NCI-H1694 treated with DMSO at 0.1 percent for 48 hours (cell line): ENCODE measurements at regions not wholly inside any gene's neighbourhood (a gene's known extent, or its start where the extent isn't known, plus 50 kb on each side); places are given as distances from the start of the nearest gene placed in this dataset.

Experiments used
- DNase-seq: peaks from one replicate; lab custom pipeline; 2025; lab: John Stamatoyannopoulos, UW

DNA sequence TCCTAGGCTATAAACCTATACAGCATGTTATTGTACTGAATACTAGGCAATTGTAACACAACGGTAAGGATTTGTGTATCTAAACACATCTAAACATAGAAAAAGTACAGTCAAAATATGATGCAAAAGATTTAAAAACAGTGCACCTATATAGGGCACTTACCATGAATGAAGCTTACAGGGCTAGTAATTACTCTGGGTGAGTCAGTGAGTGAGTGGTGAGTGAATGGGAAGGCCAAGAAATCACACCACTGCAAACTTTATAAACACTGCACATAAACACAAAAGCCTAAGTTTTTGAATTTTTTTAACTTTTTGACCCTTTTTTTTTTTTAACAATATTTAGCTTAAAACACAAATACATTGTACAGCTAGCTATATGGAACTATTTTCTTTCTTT lies 204.7 kb upstream of the CTNNB1 start:
- DNase-seq, result no peak

DNA sequence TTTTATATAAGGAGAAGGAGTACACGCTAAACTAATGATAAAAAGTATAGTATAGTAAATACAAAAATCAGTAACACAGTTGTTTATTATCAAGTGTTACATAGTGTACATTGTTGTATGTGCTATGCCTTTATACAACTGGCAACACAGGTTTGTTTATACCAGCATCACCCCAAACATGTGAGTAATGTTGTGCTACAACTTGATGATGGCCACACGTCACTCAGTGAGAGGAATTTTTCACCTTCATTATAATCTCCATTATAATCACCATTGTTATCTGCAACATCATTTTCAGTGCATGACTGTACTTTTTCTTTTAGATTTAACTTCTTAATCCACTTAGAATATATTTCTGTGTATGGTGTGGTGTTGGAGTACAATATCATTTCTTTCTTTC lies 204.0 kb upstream of the CTNNB1 start:
- no peak for DNase-seq

DNA sequence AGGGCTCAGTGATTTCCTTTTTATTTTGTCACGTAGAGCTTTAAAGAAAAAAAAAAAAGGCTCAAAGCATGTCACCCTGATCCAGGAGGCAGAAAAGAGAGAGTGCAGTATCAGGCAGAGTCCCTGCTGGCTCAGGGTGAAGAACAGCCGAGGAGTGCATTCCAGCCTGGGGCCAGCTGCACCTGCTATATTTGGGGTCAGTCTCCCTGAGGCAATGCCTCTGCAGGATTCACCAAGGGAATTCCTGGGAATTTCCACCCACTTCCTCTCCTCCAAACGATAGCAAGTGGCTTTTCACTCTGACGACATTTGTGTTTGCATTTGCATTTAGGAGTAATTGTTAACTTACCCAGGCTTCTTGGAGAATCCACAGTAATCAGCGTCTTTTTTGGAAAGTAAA lies 202.9 kb upstream of the CTNNB1 start:
- no peak for DNase-seq

DNA sequence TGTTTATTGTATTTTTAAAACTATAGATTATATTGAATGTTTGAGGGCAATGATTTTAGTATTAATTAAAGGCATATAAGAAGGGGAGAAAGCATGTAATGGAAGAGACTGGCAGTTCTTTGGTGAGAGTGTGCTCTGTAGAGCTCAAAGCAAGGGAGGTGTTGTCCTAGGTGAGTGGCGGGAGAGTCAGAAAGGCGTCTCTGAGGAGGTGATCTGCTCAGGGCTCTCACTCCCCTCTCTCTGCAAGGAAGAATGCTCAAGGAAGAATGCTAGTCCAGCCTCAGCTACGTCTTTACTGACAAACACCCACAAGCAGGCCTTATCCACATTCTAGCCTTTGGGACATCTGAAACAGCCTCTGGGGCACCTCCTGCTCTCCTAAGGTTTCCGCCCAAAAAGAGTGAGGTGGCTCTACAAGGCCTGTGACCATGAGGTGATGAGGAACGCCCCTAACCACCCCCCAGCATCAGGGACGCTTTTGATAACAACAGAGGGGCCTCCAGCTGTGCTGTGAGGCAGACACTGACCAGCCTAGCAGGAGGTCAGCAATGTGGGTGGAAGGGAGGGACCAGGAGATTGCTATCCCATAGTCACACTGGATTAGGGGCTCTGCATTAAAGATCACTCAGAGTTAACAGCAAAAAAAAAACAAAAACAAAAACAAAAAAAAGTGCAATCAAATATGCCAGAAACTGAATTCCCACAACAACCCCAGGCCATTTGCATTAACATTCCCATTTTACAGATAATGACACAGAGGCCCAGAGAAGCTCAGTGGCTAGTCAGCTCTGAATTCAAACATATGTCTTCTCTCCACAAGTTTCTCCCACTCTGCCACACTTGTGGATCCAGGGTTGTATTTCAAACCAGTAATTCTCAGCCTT lies 202.2 kb upstream of the CTNNB1 start:
- no peak for DNase-seq

DNA sequence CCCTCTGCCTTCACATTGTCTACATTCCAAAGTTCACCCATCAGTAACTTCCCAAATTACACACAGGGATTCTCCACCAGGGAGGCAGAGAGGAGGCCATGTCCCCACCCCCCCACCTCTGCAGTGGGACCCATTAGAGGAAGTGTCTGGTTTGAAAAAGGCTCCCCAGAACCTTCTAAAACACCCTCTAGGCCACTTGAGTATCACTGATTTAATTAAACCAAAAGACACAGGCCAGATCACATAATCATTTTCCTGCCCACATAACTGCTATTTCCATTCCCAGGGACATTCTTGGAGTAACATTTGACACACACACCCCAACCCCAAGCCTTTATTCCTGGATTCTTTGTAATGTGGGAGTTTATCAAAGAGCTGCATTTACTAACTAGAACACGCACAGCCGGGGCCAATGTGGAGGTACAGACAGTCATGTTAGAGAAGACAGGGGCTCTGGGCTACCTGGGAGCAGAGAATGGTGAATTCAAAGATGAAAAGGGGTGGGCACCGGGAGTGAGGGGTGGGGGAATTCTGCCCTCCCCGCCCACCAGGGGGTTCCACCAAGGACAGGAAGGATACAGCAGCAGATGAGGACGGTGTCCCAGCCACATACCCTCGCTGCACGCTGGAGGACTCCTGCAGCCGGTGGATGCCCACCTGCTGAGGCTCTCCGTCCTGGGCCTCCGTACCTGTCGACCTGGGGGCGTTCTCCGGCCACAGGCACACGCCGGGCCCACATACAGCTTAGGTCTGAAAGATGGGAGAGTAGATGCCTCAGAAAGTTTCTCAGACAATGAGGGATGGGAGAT lies 201.4 kb upstream of the CTNNB1 start:
- no peak for DNase-seq

DNA sequence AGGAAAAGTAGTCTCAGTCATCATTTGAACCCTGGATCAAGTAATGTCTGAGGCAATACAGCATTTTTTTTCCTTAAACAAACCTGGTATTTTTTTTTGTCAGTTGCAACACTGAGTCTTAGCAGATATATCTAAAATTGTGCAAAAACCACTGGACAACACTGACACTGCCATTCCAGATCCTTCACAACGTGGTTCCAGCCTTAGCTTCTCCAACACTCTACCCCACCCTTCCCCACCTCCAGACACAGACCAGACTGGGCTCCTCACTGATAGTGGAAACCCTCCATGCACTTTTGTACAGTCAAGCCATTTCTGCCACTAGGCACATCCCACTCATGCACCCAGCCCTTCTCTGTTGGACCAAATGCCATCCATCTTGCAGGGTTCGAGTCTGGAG lies 199.6 kb upstream of the CTNNB1 start:
- DNase-seq, result no peak

DNA sequence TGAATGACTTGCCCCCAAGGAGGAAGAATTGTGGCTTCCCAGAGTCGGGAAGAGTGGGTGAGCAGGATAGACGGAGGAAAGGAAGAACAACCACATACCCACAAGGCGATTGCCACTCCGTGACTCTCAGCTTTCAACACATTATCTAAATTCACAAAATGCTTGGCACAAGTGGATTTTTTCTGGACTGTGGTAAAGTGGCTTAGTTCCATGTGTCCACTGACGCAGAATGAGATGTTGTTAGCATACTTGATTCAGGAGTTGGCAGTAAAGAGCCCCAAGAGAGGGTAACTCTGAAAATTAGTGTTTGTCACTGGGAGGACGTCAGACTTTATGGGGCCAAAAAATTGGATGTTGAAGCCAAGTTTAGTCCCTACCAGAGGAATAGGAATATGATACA lies 198.8 kb upstream of the CTNNB1 start:
- DNase-seq, result no peak

DNA sequence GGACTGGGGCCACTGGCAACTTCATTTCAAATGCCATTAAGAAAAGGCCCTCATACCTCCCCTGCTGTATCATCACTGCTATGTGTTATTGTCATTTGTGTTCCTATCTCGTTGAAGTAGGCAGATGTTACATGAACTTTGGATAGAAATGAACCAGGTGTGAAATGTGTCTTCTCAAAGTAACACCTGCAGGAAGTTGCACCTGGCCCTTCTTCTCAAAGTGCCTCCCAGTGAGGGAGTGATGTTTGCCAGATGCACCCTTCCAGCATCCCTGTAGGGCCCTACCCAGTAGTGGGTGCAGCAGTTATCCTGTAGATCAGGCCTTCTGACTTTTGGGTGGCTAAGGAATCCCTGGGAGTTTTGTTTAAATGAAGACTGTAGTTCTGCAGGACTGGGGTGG lies 197.7 kb upstream of the CTNNB1 start:
- DNase-seq, result no peak

DNA sequence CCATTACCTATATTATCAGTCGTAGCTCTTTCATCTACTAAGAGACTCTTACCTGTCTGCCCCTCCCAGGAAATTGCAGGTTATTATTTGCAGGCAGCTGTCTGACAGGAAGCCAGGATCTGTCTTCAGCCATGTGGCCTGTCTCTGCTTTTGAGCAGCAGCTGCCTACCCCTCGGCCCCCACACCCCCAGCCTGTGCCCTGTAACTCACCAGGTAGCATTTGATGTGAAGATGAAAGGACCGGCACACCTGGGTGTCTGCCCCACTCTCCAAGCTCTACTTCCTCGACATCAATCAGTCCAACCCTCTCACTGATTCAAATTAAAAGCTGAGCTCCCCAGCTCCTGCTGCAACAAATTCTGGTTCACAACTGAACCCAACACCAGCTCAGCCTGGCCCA lies 197.2 kb upstream of the CTNNB1 start:
- no peak for DNase-seq

DNA sequence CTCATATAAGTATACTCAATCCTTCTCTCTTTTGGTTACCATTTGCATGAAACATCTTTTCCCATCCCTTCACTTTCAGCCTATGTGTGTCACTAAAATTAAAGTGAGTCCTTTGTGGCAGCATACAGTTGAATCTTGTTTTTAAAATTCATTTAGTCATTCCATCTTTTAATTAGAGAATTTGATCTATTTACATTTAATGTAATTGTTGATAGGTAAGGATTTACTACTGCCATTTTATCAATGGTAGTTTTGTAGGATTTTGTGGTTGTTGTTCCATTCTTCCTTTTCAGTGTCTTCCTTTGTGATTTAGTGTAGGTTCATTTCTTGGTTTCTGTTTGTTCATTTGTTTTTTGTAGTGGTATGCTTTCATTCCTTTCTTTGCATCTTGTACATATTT lies 191.9 kb upstream of the CTNNB1 start:
- DNase-seq, result no peak

DNA sequence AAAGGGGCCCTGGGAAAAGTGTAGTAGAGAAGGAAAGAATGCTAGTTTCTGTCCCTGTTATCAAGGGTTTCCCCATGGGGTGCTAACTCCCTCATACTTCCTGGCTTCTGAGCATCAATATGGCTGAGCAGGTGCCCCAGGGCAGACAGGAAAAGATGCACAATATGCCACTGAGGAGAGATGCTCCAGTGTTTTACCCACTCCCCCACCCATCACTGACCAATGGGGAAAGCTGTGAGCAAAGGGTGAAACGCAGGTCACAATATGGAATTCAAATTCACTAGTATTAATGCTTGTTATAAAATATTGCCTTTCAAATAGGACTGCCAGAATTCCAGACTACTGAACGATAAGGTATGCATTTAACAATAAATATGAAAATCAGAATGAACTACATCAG lies 187.5 kb upstream of the CTNNB1 start:
- no peak for DNase-seq

DNA sequence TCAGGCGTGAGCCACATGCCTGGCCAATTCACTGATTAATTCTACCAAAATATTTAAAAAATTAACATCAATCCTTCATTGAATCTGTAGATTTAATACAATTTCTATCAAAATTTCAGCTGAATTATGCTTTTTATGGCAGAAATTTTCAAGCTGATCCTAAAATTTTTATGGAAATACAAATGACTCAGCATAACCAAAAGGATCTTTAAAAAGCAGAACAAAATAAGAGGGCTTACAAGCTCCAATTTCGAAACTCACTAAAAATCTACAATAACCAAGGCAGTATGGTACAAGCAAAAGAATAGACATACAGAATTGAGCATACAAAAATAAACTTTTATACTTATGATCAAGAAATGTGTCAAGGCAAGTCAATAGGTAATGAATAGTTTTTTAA lies 180.4 kb upstream of the CTNNB1 start:
- DNase-seq, result no peak

DNA sequence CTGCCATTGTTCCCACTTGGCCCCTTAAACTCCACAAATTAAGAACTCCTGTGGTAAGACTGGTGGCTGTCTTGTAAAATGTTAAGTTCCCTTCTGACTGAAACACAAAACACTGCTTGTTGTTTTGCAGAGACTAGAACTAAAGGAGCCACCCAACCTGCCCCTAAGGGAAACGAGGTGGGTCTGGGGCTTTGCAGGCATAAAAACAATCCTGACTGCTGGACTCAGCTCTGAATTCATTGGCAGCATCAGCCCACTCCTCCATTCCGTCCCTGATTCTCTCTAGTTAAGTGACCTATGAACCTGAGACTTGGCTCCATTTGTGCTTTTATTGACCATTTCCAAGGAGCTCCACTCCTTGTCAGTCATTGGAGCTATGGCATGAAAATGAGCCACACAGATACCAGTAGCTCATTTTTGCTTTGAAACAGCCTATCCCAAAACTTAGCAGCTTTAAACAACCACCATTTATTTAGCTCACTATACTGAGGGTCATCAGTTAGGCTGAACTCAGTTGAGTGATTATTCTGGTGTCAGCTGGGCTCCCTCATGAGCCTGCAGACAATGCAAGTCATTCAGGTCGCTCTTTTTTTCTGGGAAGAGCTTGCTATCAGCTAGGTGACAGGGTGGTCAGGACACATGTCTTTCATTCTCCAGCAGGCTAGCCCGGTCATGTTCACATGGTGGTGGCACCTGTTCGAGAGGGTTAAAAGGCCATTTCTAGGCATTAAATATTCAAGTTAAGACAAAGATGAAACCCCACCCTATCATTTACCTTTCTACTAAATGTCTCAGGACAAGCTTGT lies 175.1 kb upstream of the CTNNB1 start:
- DNase-seq, result no peak

DNA sequence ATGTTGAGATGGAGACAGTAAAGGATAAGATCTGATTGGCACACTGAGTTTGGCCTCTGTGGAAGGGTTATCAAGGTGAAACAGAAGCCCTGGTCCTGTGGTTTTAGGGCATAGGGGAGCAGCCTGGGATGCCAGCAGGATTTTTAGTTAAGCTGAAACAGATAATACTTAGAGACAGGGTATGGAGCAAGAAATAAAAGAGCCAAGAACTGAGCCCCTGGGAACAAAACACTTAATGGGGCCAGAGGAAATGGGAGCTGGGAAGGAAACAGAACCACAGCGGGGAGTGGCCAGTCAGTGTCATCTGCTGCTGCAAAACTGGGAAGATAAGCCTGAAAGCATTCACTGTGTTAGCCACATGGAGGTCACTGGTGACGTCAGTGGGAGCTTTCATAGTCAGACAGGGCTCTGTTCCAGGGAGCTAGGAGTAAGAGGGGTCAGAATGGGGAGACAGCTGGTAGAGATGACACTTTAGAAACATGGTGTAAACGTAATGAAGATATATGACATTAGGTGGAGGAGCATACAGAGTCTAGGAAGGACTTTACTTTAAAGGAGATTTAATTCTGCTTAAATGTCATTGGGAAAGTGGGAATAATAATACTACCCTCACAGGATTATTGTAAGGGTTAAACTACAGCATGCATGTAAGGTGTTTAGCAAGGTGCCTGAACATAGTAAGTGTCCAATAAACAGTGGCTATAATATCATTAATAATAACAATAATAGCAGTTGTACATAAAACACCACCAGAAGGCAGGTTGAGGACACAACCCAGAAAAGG lies 172.7 kb upstream of the CTNNB1 start:
- no peak for DNase-seq

DNA sequence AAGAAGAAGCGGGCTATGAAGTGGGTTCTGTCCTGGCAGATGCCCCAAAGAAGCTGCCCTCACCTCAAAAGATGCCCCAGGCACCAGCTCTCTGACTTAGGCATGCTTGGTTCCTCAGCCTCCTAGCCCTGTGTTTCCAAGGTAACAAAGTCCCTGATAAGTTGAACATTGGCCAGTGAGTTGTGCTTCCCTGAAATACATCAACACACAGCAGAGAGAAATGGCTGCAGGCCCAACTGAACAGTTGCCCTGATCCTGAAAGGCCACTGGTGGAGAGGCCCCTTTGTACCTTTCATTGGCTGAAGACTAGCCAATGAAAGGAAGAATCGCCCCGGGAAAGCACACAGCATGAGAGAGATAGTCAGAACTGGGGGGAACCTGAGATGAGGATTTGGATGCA lies 169.9 kb upstream of the CTNNB1 start:
- no peak for DNase-seq

DNA sequence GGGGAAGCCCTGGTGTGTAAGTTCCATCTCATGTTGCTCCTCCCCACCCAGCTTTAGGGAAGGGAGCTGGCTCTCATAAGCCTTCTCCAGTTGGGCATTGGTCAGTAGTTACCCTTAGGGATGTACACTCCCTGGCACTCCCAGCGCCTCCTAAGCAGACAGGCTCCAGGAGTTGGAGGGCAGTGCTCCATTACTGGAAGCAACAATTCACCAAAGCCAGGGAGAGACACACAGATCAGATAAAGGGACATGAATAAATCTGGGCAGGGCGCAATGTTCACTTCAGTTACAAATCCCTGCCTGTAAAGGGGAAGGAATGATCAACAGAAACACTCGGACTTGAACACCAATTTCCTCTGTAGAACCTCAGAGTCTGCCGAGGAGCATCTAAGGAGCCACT lies 169.1 kb upstream of the CTNNB1 start:
- no peak for DNase-seq

DNA sequence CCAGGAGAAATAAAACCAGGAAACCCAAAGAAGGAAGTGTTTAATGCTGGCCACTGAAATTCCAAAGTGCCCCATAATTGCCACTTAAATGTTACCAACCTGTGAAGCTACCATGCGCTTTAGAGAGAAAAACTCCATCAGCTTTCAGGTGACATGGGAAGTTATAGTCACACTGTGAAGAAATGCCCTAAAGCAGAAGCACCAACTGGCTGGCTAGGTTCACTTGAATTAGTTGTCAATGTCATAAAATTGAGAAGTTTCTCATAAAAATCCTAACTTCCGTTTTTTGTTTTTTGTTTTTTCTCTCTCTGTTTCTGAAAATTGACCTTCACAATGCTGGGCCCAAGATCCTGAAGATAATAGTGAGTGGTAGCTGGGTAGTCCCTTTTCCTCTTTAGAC lies 167.9 kb upstream of the CTNNB1 start:
- no peak for DNase-seq

DNA sequence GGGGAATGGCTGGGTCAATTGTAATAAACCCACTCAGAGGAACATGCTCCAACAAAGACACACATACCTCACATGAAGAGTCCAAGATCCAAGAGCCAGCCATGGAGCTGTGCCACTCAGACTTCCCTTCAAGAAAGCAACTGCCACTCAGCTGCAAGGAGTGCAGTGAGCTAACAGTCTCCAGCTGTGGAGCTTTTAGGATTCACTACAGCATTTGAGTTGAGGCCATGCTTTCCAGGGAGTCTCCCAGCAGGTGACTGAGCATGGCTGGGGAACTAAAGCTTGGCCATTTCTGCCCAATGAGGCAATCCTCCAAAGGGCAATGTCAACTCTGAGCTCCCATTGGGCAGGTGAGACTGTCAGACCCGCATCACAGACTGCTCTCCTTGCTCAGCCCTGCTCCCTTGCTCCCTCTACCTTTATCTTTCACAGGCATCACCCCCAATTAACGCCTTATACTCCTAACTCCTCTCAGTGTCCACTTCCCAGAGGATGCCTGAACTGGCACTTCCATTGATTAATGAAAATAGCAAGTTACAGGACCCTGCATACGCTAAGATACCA lies 165.3 kb upstream of the CTNNB1 start:
- DNase-seq, result no peak

DNA sequence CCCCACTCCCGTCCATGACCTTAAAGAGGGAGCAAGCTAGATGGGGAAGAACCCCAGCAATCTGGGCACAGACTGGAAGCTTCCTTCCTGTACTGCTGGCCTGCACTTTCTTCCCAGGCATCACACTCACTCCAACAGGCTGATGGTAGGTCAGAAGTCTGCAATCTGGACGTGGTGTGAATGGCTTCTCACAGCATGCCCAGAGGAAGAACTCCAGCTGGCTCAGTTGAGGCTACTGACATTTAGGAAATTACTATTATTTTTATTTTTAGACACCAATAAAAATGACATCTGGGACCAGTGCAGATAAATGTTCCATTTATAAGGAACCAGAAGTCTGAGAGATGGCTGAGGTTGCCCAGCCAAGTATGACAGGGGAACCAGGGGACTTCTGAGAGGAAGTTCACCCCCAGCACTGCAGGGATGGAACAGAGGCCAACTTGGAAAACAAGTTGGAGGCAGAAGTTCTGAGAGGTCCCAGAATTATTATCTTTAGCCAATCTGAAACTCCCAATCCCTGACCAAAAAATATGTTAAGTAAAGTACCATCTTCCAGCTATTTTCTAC lies 163.8 kb upstream of the CTNNB1 start:
- no peak for DNase-seq

DNA sequence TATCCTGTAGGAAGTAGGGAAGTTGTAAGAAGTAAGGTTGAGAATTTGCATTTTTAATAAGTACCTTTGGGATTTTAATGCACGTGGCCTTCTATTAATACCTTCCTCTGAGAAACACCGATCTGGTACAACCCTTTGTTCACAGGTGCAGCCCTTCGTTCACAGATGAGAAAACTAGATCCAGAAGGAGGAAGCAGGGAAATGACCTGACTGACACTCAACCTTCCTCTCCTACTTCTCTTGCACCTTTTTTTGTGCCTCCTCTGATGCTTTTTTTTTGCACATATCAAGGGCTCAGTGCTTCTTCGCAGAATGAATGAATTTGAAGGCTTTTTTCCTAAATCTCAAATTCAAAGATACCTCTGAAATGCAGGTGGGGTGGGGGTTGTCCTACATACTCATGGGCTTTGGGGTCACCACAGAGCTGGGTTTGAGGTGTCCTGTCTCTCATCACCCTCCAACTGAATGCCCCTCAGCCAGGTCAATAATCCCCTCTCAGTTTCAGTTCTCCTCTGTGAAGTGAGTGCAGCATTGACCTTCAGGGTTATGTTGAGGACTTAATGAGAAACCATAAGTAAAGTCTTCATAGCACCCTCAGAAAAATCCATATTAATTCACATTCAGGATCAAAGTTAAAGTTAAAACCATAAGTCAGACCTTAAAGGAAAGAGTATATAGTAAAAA lies 161.5 kb upstream of the CTNNB1 start:
- no peak for DNase-seq

DNA sequence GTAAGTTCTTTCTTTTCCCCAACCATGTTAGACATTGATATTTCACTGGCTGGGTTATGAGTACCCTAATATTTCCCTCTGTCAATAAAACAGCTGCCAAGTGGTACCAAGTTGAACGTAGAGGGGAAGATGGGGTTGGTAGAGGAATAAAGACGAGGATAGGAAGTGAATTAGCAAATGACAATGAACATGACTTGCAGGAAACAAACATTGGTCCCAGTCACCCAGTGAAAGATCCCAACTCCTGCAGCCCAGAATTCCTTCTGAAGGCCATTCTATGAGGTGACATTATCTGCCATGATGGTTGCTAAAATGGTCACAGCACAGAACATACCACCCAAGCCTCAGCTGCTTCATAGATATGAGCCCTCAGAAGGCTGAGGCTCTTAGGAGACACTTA lies 159.0 kb upstream of the CTNNB1 start:
- no peak for DNase-seq
